ENCODE measurements at regions not wholly inside any gene's neighbourhood (a gene's known extent, or its start where the extent isn't known, plus 50 kb on each side); places are given as distances from the start of the nearest gene placed in this dataset.

DNA sequence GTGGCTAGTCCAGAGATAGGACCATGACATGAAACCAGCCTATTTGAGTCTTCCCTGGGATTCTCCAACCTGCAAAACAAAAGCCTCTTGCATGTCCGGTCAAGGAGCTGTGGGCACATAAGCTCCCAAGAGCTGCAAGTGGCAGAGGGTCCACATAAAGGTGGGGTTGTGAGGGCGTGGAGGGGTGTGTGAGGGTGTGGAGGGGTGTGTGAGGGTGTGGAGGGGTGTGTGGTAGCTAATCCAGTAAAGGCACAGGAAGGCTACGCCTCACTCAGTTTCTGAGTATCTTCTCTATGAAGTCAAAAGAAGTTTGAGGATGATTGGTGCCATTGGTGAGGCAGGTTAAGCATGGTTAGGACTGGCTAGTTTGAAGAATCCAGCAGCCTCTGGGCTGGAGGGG, 259.4 kb upstream of the NSMCE3 start:
- TF ChIP-seq CTCF (IDR thresholded peaks at IDR 0.05): no peak
- no peak for TF ChIP-seq EP300 (IDR thresholded peaks at IDR 0.05)
- TF ChIP-seq POLR2A (IDR thresholded peaks at IDR 0.05): no peak

All from sigmoid colon (tissue), 4 donors.